MM.1S (cell line): ENCODE measurements at regions not wholly inside any gene's neighbourhood (a gene's known extent, or its start where the extent isn't known, plus 50 kb on each side); places are given as distances from the start of the nearest gene placed in this dataset.

Experiments
- DNase-seq: peaks from one replicate; pipeline ENCODE4 v3.0.0-alpha.2; 2015
- H2AFZ ChIP-seq: fragments of 300-600 bp; sonication (generic); 2 replicates; pipeline ENCODE4 v1.6.0; 2016; ENCODE audit warnings: antibody characterized with exemption, low read length
- H3F3A ChIP-seq: fragments of 300-600 bp; sonication (generic); 2 replicates; pipeline ENCODE4 v1.6.1; 2016; ENCODE audit warnings: mild to moderate bottlenecking, antibody characterized with exemption, low read length, moderate library complexity, mixed read lengths; ENCODE audit not compliant: insufficient read depth
- H3K27ac ChIP-seq: fragments of 300-600 bp; sonication (generic); 2 replicates; pipeline ENCODE4 v1.5.1; 2016; ENCODE audit warnings: mild to moderate bottlenecking, low read length
- H3K27me3 ChIP-seq: fragments of 300-600 bp; sonication (generic); replicated peaks from 2 replicates; pipeline ENCODE4 v1.6.0; 2016; ENCODE audit warnings: low read length; ENCODE audit not compliant: insufficient read depth
- H3K36me3 ChIP-seq: fragments of 300-600 bp; sonication (generic); replicated peaks from 2 replicates; pipeline ENCODE4 v1.6.1; 2016; ENCODE audit warnings: mild to moderate bottlenecking, low read length, mixed read lengths; ENCODE audit not compliant: insufficient read depth
- H3K4me1 ChIP-seq: fragments of 300-600 bp; sonication (generic); 2 replicates; pipeline ENCODE4 v1.6.1; 2016; ENCODE audit warnings: low read length, mixed read lengths
- H3K4me2 ChIP-seq: fragments of 300-600 bp; sonication (generic); 2 replicates; pipeline ENCODE4 v1.6.0; 2016; ENCODE audit warnings: low read depth, low read length
- H3K4me3 ChIP-seq: fragments of 300-600 bp; sonication (generic); 2 replicates; pipeline ENCODE4 v1.5.1; 2016; ENCODE audit warnings: low read length, mixed read lengths
- H3K79me2 ChIP-seq: fragments of 300-600 bp; sonication (generic); 2 replicates; pipeline ENCODE4 v1.6.1; 2016; ENCODE audit warnings: mixed run types, low read length, mixed read lengths
- H3K9ac ChIP-seq: fragments of 300-600 bp; sonication (generic); 2 replicates; pipeline ENCODE4 v1.6.1; 2016; ENCODE audit warnings: low read length, mixed read lengths
- H3K9me2 ChIP-seq: fragments of 300-600 bp; sonication (generic); replicated peaks from 2 replicates; pipeline ENCODE4 v1.6.1; 2016; ENCODE audit warnings: mild to moderate bottlenecking, low read length, mixed read lengths; ENCODE audit not compliant: insufficient read depth
- H3K9me3 ChIP-seq: fragments of 300-600 bp; sonication (generic); replicated peaks from 2 replicates; pipeline ENCODE4 v1.6.1; 2016; ENCODE audit warnings: mild to moderate bottlenecking, low read length, mixed read lengths; ENCODE audit not compliant: insufficient read depth
- H4K20me1 ChIP-seq: fragments of 300-600 bp; sonication (generic); 2 replicates; pipeline ENCODE4 v1.6.1; 2016; ENCODE audit warnings: mild to moderate bottlenecking, low read length, moderate library complexity, mixed read lengths; ENCODE audit not compliant: insufficient read depth
- EZH2 ChIP-seq: fragments of 300-600 bp; sonication (generic); optimal IDR thresholded peaks from 2 replicates; pipeline ENCODE3; 2017; ENCODE audit warnings: low read depth, mild to moderate bottlenecking, antibody characterized with exemption, low read length, mixed read lengths
- EZH2phosphoT487 ChIP-seq: fragments of 300-600 bp; sonication (generic); IDR thresholded peaks from 2 replicates; pipeline ENCODE4 v1.6.1; 2018; ENCODE audit warnings: antibody characterized with exemption, low read length
- TF ChIP-seq, protein P1 (sequence below): fragments of 300-600 bp; sonication (generic); IDR thresholded peaks from 2 replicates; pipeline ENCODE4 v1.5.1; 2016; ENCODE audit warnings: antibody characterized with exemption, low read length, mixed read lengths

GRCh38 chr2:79446313-79446712, 66.5 kb upstream of the CTNNA2 start:
- Histone ChIP-seq H2AFZ (no peak overlapping the region), H3K4me2 (no peak overlapping the region), H3K9me3 (no peaks in the 10 kb centered on the region), H3K27me3 (no peaks in the 10 kb centered on the region), H3K9me2 (no peaks in the 10 kb centered on the region), H3K4me1 (no peaks in the 10 kb centered on the region), H4K20me1 (no peaks in the 10 kb centered on the region), H3K4me3 (no peak overlapping the region), H3K27ac (no peak overlapping the region), H3F3A (no peaks in the 10 kb centered on the region), H3K9ac (no peak overlapping the region), H3K36me3 (no peaks in the 10 kb centered on the region), H3K79me2 (no peaks in the 10 kb centered on the region)
- TF ChIP-seq EZH2phosphoT487 = no peak
- TF ChIP-seq EZH2 = no peak
- no peak for DNase-seq

GRCh38 chr2:79437433-79438267, 75.2 kb upstream of the CTNNA2 start:
- Histone ChIP-seq H3K4me1 (no peaks in the 10 kb centered on the region), H3F3A (no peaks in the 10 kb centered on the region), H3K27me3 (no peaks in the 10 kb centered on the region), H3K9me2 (no peaks in the 10 kb centered on the region), H3K27ac (no peak overlapping the region), H3K9me3 (no peaks in the 10 kb centered on the region), H3K4me2 (no peak overlapping the region), H3K9ac (no peak overlapping the region), H3K79me2 (no peaks in the 10 kb centered on the region), H4K20me1 (no peaks in the 10 kb centered on the region), H3K36me3 (no peaks in the 10 kb centered on the region), H3K4me3 (no peak overlapping the region), H2AFZ (no peak overlapping the region)
- no peak for DNase-seq
- TF ChIP-seq EZH2 (no peak), EZH2phosphoT487 (no peak)
- TF ChIP-seq, protein P1, sequence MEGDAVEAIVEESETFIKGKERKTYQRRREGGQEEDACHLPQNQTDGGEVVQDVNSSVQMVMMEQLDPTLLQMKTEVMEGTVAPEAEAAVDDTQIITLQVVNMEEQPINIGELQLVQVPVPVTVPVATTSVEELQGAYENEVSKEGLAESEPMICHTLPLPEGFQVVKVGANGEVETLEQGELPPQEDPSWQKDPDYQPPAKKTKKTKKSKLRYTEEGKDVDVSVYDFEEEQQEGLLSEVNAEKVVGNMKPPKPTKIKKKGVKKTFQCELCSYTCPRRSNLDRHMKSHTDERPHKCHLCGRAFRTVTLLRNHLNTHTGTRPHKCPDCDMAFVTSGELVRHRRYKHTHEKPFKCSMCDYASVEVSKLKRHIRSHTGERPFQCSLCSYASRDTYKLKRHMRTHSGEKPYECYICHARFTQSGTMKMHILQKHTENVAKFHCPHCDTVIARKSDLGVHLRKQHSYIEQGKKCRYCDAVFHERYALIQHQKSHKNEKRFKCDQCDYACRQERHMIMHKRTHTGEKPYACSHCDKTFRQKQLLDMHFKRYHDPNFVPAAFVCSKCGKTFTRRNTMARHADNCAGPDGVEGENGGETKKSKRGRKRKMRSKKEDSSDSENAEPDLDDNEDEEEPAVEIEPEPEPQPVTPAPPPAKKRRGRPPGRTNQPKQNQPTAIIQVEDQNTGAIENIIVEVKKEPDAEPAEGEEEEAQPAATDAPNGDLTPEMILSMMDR = no peak

GRCh38 chr2:79434362-79434761, 78.5 kb upstream of the CTNNA2 start:
- no peak for DNase-seq

More at GRCh38 chr2:79434362-79434761, 78.5 kb upstream of the CTNNA2 start:
- TF ChIP-seq, protein P1 = no peak
- TF ChIP-seq EZH2phosphoT487 (no peak), EZH2 (no peak)
- Histone ChIP-seq H3K27me3 (no peaks in the 10 kb centered on the region), H3K27ac (no peak overlapping the region), H3K4me1 (no peaks in the 10 kb centered on the region), H3K79me2 (no peaks in the 10 kb centered on the region), H3K9me3 (no peaks in the 10 kb centered on the region), H3K4me2 (no peak overlapping the region), H3K9me2 (no peaks in the 10 kb centered on the region), H4K20me1 (no peaks in the 10 kb centered on the region), H3K4me3 (no peak overlapping the region), H2AFZ (no peak overlapping the region), H3K9ac (no peak overlapping the region), H3K36me3 (no peaks in the 10 kb centered on the region), H3F3A (no peaks in the 10 kb centered on the region)
